ENCODE measurements at regions not wholly inside any gene's neighbourhood (a gene's known extent, or its start where the extent isn't known, plus 50 kb on each side); places are given as distances from the start of the nearest gene placed in this dataset.

GRCh38 chr22:23496445-23496833 is 83.7 kb downstream of the IGLL1 start (continued):
- TF ChIP-seq, protein P1, sequence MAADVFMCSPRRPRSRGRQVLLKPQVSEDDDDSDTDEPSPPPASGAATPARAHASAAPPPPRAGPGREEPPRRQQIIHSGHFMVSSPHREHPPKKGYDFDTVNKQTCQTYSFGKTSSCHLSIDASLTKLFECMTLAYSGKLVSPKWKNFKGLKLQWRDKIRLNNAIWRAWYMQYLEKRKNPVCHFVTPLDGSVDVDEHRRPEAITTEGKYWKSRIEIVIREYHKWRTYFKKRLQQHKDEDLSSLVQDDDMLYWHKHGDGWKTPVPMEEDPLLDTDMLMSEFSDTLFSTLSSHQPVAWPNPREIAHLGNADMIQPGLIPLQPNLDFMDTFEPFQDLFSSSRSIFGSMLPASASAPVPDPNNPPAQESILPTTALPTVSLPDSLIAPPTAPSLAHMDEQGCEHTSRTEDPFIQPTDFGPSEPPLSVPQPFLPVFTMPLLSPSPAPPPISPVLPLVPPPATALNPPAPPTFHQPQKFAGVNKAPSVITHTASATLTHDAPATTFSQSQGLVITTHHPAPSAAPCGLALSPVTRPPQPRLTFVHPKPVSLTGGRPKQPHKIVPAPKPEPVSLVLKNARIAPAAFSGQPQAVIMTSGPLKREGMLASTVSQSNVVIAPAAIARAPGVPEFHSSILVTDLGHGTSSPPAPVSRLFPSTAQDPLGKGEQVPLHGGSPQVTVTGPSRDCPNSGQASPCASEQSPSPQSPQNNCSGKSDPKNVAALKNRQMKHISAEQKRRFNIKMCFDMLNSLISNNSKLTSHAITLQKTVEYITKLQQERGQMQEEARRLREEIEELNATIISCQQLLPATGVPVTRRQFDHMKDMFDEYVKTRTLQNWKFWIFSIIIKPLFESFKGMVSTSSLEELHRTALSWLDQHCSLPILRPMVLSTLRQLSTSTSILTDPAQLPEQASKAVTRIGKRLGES (CRISPR knock-in tag; IDR thresholded peaks at IDR 0.05; ENCODE audit: borderline replicate concordance): no peak
- TF ChIP-seq MTF1 (CRISPR knock-in tag; IDR thresholded peaks at IDR 0.05): no peak
- TF ChIP-seq AKNA (CRISPR knock-in tag; IDR thresholded peaks at IDR 0.05; ENCODE audit: borderline replicate concordance): no peak
- no peak for TF ChIP-seq PHB2 (IDR thresholded peaks at IDR 0.05; ENCODE audit: partially characterized antibody)
- TF ChIP-seq ELF3 (CRISPR knock-in tag; IDR thresholded peaks at IDR 0.05): no peak
- TF ChIP-seq TEAD2 (CRISPR knock-in tag; IDR thresholded peaks at IDR 0.05): no peak
- TF ChIP-seq ZNF253 (CRISPR knock-in tag; IDR thresholded peaks at IDR 0.05; ENCODE audit: borderline replicate concordance): no peak
- no peak for TF ChIP-seq KAT7 (CRISPR knock-in tag; IDR thresholded peaks at IDR 0.05; ENCODE audit: borderline replicate concordance)
- no peak for TF ChIP-seq TCF12 (IDR thresholded peaks at IDR 0.05)
- no peak for TF ChIP-seq TCF12 (CRISPR knock-in tag; IDR thresholded peaks at IDR 0.05)
- TF ChIP-seq ZNF670 (CRISPR knock-in tag; IDR thresholded peaks at IDR 0.05; ENCODE audit: borderline replicate concordance): no peak
- no peak for TF ChIP-seq ZZZ3 (CRISPR knock-in tag; IDR thresholded peaks at IDR 0.05; ENCODE audit: borderline replicate concordance)
